ENCODE measurements at regions not wholly inside any gene's neighbourhood (a gene's known extent, or its start where the extent isn't known, plus 50 kb on each side); places are given as distances from the start of the nearest gene placed in this dataset.

DNA sequence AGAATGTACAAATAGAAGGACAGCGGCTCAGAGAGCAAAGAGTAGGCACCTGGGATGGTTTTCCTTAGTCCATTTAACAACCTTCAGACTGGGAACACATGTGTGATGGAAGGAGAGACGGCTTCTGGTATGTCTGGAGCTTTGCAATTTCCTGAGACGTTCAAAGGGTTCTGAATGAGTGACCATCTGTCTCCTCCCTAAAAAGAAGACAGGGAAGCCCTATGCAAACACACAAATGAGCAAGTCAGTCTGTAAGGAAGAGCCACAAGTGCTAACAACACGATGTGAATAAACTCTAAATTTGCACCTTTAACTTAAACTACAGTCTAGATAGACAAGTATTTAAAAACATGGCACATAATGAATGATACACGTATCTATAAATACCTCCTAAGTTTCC is 391.0 kb downstream of the ICE1 start:
- TF ChIP-seq, protein P1, sequence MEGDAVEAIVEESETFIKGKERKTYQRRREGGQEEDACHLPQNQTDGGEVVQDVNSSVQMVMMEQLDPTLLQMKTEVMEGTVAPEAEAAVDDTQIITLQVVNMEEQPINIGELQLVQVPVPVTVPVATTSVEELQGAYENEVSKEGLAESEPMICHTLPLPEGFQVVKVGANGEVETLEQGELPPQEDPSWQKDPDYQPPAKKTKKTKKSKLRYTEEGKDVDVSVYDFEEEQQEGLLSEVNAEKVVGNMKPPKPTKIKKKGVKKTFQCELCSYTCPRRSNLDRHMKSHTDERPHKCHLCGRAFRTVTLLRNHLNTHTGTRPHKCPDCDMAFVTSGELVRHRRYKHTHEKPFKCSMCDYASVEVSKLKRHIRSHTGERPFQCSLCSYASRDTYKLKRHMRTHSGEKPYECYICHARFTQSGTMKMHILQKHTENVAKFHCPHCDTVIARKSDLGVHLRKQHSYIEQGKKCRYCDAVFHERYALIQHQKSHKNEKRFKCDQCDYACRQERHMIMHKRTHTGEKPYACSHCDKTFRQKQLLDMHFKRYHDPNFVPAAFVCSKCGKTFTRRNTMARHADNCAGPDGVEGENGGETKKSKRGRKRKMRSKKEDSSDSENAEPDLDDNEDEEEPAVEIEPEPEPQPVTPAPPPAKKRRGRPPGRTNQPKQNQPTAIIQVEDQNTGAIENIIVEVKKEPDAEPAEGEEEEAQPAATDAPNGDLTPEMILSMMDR (IDR thresholded peaks at IDR 0.05; ENCODE audit: insufficient read depth, low read length): no peak
- TF ChIP-seq POLR2AphosphoS5 (IDR thresholded peaks at IDR 0.05; ENCODE audit: low read depth): no peak

All from HL-60 (cell line).